HCT116 (cell line): ENCODE measurements at regions not wholly inside any gene's neighbourhood (a gene's known extent, or its start where the extent isn't known, plus 50 kb on each side); places are given as distances from the start of the nearest gene placed in this dataset.

Experiments
- CEBPB ChIP-seq: IDR thresholded peaks from 2 replicates; pipeline ENCODE4 v1.6.1; 2012; ENCODE audit warnings: low read depth
- EZH2 ChIP-seq: fragments of 200-600 bp; sonication (generic); IDR thresholded peaks from 2 replicates; pipeline ENCODE4 v1.6.1; 2017; ENCODE audit warnings: antibody characterized with exemption, mixed run types
- EZH2phosphoT487 ChIP-seq: fragments of 200-600 bp; IDR thresholded peaks from 2 replicates; pipeline ENCODE4 v1.6.1; 2018; ENCODE audit warnings: antibody characterized with exemption, borderline replicate concordance
- POLR2A ChIP-seq: IDR thresholded peaks from 2 replicates; pipeline ENCODE4 v1.7.0; 2011; ENCODE audit warnings: borderline replicate concordance; ENCODE audit not compliant: insufficient read depth, insufficient read length; ENCODE audit errors: extremely low read depth
- POLR2AphosphoS5 ChIP-seq: IDR thresholded peaks from 2 replicates; pipeline ENCODE4 v1.6.1; 2011; ENCODE audit warnings: mild to moderate bottlenecking, low read depth, low read length, moderate library complexity
- RAD21 ChIP-seq: IDR thresholded peaks from 2 replicates; pipeline ENCODE4 v1.6.1; 2012; ENCODE audit warnings: low read depth, mild to moderate bottlenecking
- TCF7L2 ChIP-seq: IDR thresholded peaks from 2 replicates; pipeline ENCODE4 v1.7.0; 2011; ENCODE audit warnings: borderline replicate concordance, inconsistent platforms; ENCODE audit not compliant: insufficient read depth, insufficient read length; ENCODE audit errors: extremely low read depth
- YY1 ChIP-seq: IDR thresholded peaks from 2 replicates; pipeline ENCODE4 v1.6.1; 2011; ENCODE audit warnings: low read length, low read depth, moderate library complexity, mild to moderate bottlenecking; ENCODE audit not compliant: insufficient replicate concordance; ENCODE audit errors: extremely low read depth
- TF ChIP-seq, protein P1 (sequence below), 3 experiments: fragments of 200-600 bp in 1 of 3; sonication (generic) in 1 of 3; IDR thresholded peaks in 2 of 3; conservative IDR thresholded peaks in 1 of 3; 2 replicates each; pipeline ENCODE4 v1.5.1; 2012 to 2017; ENCODE audit warnings: low read depth in 2 of 3, low read length in 2 of 3, antibody characterized with exemption in 1 of 3, borderline replicate concordance in 1 of 3, control low read depth in 1 of 3, mild to moderate bottlenecking in 1 of 3, mixed read lengths in 1 of 3, mixed run types in 1 of 3, moderate library complexity in 1 of 3; ENCODE audit not compliant: insufficient read depth in 1 of 3
- TF ChIP-seq, protein P2 (sequence below): IDR thresholded peaks from 2 replicates; pipeline ENCODE4 v1.6.1; 2011; ENCODE audit warnings: mild to moderate bottlenecking, low read length, moderate library complexity; ENCODE audit not compliant: insufficient replicate concordance; ENCODE audit errors: extremely low read depth
- TF ChIP-seq, protein P3 (sequence below): IDR thresholded peaks from 2 replicates; pipeline ENCODE4 v1.6.1; 2012; ENCODE audit warnings: low read depth

GRCh38 chr3:72340056-72340455, 508.2 kb downstream of the SHQ1 start:
- TF ChIP-seq POLR2A (no peak), POLR2AphosphoS5 (no peak), RAD21 (no peak), TCF7L2 (no peak), CEBPB (no peak), EZH2phosphoT487 (no peak), YY1 (no peak), EZH2 (no peak)
- TF ChIP-seq, protein P1, sequence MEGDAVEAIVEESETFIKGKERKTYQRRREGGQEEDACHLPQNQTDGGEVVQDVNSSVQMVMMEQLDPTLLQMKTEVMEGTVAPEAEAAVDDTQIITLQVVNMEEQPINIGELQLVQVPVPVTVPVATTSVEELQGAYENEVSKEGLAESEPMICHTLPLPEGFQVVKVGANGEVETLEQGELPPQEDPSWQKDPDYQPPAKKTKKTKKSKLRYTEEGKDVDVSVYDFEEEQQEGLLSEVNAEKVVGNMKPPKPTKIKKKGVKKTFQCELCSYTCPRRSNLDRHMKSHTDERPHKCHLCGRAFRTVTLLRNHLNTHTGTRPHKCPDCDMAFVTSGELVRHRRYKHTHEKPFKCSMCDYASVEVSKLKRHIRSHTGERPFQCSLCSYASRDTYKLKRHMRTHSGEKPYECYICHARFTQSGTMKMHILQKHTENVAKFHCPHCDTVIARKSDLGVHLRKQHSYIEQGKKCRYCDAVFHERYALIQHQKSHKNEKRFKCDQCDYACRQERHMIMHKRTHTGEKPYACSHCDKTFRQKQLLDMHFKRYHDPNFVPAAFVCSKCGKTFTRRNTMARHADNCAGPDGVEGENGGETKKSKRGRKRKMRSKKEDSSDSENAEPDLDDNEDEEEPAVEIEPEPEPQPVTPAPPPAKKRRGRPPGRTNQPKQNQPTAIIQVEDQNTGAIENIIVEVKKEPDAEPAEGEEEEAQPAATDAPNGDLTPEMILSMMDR (IDR thresholded peaks at IDR 0.05 in 2 of 3, conservative IDR thresholded peaks at IDR 0.05 in 1 of 3; ENCODE audit: borderline replicate concordance in 1 of 3, insufficient read depth in 1 of 3, low read depth in 2 of 3, low read length in 2 of 3): no peak
- TF ChIP-seq, protein P2, sequence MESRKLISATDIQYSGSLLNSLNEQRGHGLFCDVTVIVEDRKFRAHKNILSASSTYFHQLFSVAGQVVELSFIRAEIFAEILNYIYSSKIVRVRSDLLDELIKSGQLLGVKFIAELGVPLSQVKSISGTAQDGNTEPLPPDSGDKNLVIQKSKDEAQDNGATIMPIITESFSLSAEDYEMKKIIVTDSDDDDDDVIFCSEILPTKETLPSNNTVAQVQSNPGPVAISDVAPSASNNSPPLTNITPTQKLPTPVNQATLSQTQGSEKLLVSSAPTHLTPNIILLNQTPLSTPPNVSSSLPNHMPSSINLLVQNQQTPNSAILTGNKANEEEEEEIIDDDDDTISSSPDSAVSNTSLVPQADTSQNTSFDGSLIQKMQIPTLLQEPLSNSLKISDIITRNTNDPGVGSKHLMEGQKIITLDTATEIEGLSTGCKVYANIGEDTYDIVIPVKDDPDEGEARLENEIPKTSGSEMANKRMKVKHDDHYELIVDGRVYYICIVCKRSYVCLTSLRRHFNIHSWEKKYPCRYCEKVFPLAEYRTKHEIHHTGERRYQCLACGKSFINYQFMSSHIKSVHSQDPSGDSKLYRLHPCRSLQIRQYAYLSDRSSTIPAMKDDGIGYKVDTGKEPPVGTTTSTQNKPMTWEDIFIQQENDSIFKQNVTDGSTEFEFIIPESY: no peak
- TF ChIP-seq, protein P3, sequence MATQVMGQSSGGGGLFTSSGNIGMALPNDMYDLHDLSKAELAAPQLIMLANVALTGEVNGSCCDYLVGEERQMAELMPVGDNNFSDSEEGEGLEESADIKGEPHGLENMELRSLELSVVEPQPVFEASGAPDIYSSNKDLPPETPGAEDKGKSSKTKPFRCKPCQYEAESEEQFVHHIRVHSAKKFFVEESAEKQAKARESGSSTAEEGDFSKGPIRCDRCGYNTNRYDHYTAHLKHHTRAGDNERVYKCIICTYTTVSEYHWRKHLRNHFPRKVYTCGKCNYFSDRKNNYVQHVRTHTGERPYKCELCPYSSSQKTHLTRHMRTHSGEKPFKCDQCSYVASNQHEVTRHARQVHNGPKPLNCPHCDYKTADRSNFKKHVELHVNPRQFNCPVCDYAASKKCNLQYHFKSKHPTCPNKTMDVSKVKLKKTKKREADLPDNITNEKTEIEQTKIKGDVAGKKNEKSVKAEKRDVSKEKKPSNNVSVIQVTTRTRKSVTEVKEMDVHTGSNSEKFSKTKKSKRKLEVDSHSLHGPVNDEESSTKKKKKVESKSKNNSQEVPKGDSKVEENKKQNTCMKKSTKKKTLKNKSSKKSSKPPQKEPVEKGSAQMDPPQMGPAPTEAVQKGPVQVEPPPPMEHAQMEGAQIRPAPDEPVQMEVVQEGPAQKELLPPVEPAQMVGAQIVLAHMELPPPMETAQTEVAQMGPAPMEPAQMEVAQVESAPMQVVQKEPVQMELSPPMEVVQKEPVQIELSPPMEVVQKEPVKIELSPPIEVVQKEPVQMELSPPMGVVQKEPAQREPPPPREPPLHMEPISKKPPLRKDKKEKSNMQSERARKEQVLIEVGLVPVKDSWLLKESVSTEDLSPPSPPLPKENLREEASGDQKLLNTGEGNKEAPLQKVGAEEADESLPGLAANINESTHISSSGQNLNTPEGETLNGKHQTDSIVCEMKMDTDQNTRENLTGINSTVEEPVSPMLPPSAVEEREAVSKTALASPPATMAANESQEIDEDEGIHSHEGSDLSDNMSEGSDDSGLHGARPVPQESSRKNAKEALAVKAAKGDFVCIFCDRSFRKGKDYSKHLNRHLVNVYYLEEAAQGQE: no peak
